ENCODE measurements at regions not wholly inside any gene's neighbourhood (a gene's known extent, or its start where the extent isn't known, plus 50 kb on each side); places are given as distances from the start of the nearest gene placed in this dataset.
"Not testable (repeated sequence)": the region's sequence is repeated elsewhere in the genome, so short reads cannot be mapped to it uniquely, and the experiment has no call there.

DNA sequence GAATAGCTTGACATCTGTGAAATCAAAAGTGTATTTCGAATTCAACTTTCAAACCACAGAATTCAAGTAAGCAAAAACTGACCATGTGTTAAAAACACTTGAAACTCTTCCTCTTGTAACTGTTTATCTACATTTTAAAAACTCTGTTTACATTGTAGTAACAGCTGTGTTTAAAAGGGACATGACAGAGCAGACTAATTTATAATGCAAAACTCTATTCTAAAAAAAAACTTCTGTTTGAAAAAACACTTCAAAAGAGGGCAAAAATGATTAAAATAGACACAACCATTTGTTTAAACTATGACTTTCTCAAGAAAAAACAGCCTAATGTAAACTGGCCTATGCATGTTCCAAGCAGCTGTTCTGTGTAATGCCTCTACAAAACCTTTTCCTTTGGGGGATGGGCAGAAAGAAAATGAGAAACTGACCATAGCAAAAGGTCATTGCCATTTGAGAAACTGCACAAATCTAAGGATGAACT, 149.1 kb upstream of the HMGA2 start:
- intact Hi-C loops (cut with micrococcal nuclease): no loop called here

DNA sequence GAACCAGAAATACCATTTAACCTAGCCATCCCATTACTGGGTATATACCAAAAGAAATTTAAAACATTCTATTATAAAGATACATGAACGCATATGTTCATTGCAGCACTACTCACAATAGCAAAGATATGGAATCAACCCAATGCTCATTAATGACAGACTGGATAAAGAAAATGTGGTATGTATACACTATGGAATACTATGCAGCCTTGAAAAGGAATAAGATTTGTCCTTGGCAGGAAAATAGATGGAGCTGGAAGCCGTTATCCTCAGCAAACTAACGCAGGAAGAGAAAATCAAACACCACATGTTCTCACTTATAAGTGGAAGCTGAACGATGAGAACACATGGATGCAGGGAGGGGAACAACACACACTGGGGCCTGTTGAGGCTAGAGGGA, 146.1 kb upstream of the HMGA2 start:
- intact Hi-C loops (cut with micrococcal nuclease): not testable (repeated sequence)

DNA sequence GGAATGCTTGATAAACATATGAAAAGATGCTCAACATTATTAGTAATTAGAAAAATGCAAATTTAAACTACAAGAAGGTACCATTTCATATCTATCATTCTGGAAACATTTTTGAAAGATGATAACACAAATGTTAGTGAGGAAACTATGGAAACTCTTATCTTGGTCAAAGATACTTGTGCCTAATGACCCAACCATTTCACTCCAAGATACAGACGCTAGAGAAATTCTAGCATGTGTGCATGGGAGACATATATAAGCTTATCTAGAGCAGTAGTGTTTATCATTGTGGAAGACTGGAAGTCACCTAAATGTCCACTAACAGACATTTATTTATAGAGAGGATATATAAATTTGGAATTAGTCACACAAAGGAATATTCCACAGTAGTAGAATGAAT, 143.1 kb upstream of the HMGA2 start:
- intact Hi-C loops (cut with micrococcal nuclease): no loop called here

DNA sequence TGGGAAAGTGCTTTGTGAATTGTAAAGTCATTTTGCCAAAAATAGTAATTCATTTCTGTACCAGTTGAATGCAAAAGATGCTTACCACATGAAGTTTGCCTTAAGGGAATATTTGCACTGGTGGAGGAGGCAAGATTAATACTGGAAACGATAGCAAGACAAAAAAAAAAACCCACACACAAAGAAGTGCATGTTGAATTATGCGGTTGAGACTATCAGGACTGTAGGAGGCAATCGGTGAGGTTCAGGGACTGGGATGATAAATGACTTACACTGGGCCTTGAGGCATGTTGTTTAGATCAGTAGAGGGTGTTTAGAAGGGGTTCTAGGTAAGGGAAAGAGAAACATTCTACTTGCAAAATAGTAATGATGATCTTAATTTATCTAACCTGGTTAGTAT, 142.2 kb upstream of the HMGA2 start:
- intact Hi-C loops (cut with micrococcal nuclease): no loop called here

DNA sequence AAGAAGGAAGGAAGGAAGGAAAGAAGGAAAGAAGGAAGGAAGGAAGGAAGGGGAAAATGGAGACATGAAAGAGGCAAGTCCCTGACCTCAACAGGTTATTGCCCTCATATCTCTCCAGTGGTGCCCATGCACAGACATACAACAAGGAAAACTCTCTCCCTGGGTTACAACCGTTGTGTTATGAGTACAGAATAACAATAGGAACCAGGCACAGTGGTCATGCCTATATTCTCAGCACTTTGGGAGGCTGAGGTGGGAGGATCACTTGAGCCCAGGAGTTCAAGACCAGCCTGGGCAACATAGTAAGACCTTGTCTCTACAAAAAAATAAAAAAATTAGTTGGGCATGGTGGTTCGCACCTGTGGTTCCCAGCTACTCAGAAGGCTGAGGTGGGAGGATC, 139.4 kb upstream of the HMGA2 start:
- intact Hi-C loops (cut with micrococcal nuclease): no loop called here

DNA sequence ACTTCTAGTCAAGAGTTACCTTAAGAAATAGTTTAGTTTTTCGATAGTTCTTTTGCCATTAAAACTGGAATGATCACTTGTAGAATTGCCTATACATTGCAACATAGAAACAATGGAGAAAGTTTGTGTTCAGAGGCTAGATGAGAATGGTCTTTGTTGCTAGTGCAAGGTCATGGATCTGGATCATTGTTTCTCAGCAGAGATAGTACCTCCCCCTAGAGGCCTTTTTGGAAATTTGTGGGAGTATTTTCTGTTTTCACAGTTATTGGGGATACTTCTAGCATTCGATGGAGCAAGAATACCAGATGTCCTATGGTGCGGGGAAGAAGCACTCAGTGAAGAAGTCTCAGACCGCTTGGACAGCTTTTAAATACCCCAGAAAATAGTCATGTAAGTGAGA, 138.8 kb upstream of the HMGA2 start:
- intact Hi-C loops (cut with micrococcal nuclease): no loop called here

DNA sequence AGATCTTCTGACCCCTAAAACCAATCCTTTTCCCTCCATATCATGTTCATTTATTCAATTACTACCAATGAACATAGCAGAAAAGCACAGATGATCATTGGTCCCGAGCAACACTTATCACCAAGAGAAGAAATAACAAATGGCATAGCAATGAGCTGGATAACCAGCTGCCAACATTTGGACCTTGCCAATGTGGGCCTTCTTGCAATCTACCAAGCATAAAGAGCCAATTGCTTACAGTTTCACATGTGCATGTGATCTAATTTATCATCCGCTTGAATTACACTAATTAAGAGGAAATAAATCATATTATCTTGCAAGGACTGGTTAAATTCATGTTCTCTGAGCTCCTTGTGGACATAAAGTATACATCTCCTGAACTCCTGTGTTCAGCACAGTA, 134.8 kb upstream of the HMGA2 start:
- intact Hi-C loops (cut with micrococcal nuclease): no loop called here

DNA sequence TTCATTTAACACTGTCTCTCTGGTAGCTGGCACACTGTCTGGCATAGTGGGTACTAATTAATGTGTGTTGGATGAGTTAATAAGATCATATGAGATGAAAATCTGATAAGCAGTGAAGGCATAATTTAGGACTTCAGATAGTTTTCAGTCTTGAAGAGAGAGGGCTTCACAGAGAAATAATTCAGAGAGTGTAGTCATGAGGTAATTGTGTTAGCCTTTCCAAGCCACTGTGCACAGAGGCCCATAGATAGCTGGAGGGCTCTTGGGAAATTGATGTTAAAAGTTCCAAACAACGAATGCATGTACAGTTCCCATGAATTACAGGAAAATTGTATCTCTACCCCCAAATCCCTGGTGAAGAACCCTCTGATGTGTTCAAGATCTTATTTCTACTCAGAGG, 133.8 kb upstream of the HMGA2 start:
- intact Hi-C loops (cut with micrococcal nuclease): no loop called here

DNA sequence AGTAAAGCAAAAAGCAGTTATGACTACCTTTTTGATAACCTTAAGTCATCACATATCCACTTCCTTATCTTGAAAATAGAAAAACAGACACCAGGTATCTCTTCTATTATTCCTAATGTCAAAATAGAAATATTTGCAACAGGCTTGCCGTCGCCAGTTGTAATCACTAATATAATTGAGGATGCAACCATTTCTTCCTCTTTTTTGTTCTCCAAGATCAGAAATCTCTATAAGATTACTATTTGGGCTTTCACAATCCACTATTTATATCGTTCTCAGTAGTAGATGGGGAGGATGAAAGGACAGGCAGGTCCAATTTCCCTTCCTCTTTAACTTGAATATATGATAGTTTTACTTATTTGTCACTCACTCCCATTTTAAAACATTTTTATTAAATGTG, 130.2 kb upstream of the HMGA2 start:
- intact Hi-C loops (cut with micrococcal nuclease): no loop called here

DNA sequence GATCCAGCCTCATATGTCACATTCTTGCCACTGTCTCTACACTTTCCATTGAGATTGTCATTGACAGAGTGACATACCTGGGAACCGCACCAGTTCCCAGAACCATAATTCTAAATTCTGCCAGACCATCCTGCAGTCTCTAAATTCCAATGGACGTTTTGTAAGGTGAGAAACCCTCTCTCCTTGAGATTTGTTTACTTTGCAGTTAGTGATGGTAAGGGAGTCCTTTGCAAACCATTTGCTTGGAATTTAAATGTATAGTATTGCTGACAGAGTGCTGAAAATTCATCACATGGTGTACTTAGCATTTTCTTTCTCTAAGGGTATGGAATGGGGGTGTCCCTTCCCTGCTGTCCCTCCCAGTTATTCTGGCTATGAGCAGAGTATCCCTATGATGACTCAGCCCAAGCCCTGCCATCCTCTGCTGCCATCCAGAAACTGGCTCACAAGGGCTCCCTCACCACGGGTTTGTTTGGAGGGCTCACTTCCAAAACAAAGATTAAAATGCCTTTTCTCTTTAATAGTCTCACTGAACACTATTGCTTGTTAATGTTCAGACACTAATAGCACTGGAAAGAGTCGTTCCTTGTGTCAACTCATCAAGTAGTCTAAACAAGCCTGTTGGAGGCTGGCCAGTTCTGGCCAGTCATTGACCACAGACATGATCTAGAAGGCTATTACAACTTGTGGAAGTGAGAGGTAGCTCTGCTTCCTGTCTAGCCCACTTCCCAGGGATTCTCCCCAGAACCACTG, 129.0 kb upstream of the HMGA2 start:
- intact Hi-C loops (cut with micrococcal nuclease): no loop called here

DNA sequence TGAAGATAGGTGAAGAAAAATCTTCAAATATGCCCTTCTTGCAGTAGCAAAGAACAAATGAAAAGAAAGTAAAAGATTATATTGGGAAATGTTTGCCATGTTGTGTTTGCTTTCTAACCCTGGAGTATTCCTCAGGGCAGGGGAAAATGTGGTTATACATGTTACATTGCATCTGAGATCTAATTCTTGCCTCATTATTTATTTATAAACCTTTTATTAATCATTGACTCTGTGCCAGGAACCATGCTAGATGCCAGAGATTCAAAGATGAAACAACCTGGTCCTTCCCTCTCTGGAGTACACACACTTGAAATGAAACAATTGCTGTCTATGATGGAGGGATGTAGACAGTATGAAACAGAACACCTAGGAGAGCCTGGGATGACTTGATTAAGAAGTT, 128.1 kb upstream of the HMGA2 start:
- intact Hi-C loops (cut with micrococcal nuclease): no loop called here

DNA sequence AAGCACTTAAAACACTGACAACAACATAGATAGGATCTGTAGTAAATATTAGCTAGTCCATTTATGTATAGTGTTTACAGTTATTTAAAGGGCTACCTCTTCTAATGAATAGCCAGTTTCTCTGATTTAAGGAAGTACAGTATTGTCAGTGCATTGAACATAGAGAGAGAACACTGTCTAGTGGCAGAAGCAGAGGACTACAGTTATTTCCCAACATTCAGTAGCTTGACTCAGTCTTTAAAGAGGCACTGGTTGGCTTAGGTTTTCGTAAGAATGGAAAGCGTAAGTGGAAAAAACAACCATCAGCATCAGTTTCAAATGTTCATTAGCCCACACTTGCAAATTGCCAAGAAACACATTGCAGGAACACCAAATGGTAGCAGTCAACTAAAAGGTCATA, 125.0 kb upstream of the HMGA2 start:
- intact Hi-C loops (cut with micrococcal nuclease): no loop called here

DNA sequence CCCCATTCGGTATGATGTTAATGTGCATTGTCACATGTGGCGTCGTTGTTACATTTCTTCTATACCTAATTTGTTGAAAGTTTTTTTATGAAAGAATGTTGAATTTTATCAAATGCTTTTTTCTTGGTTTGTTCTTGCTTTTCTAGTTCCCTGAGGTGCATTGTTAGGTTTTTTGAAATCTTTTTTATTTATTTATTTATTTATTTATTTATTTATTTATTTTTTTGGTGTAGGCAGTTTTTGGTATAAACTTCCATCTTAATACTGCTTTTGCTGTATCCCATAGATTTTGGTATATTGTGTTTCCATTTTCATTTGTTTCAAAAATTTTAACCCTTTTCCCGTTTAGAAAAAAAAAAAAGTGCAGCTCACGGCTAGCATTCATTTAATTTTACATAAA, 121.1 kb upstream of the HMGA2 start:
- intact Hi-C loops (cut with micrococcal nuclease): no loop called here

DNA sequence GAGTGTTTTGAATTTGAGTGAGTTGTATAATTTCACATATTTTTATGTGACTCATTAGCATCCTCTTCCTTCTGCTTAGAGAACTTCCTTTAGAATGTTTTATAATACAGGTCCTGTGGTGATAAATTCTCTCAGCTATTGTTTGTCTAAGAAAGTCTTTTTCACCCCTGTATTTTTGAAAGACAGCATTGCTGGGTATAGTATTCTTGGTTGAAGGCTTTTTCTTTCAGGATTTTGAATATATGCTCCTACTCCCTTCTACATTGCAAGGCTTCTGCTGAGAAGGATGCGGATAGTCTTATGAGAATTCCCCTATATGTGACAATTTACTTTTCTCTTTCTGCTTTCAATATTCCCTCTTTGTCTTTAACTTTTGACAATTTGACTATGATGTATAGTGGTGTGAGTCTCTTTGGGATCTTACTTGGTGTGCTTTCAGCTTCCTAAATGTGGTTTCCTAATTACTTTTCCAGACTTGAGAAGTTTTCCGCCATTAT, 118.9 kb upstream of the HMGA2 start:
- intact Hi-C loops (cut with micrococcal nuclease): no loop called here

DNA sequence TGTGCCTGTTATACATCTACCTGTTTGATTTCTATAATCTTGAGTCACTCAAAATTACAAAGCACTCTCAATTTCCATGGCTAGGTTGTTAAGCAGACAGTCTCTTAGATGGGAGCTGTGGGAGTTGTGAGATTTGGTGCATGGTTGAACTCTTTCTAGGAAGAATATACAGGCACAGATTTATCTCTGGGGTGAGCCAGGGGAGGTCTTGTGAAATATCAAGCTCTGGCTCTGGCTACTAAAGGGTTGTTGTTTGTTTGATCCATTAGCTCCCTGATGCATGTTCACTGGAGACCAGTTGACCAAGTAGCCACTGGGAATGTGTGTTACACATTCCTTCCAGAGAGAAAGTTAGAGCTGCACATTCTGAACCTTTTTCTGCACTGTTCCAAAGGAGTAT, 117.2 kb upstream of the HMGA2 start:
- intact Hi-C loops (cut with micrococcal nuclease): no loop called here

DNA sequence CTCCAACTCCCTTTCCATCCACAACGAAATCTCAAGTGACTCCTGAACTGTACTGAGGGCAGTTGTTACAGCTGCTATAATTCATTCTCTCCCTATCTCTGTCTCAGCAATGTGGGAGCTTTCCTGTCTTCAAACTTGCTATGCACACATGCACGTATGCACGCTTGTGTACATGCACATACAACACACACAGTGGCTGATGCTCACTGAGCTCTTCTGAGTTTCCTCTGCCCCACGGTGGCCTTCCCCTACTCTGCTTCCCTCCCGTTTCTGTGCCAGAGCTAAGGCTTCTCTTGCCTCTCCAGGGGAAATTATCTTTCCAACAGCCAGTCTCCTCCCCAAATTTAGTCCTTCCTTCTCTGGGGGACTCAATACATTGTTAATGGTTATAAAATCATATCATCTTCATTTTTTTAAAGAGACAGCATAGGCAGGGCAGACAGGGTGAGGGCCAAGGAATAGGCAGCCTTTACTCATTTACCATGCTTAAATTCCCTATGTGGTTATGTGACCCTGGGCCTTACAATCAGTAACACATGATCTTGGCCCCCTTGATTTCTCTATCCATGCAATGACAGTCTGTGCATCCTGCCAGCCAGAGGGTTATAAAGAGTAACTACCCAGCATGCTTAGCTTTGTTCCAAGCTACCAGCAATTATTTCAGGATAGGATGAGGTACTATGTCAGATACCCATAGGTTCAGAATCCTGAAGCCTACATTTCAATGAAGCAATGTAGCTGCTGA, 111.9 kb upstream of the HMGA2 start:
- intact Hi-C loops (cut with micrococcal nuclease): no loop called here

DNA sequence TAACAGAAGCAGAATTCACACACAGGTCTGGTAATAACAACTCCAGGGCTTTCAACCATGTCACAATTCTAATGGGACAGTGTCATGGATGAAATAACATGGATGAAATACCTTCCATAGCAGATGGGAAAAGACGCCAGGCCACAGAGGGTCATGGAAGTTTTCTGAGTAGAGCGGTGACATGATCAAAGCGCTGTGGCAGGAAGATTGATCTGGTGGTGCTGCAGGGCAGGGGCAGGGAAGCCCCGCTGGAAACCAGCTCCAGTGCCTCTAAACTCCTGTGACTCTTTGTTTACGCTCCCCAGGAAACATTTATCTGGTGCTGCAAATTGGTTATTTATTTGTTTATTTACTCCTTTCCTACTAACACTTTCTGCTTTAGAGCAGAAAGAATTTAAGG, 108.3 kb upstream of the HMGA2 start:
- intact Hi-C loops (cut with micrococcal nuclease): no loop called here

DNA sequence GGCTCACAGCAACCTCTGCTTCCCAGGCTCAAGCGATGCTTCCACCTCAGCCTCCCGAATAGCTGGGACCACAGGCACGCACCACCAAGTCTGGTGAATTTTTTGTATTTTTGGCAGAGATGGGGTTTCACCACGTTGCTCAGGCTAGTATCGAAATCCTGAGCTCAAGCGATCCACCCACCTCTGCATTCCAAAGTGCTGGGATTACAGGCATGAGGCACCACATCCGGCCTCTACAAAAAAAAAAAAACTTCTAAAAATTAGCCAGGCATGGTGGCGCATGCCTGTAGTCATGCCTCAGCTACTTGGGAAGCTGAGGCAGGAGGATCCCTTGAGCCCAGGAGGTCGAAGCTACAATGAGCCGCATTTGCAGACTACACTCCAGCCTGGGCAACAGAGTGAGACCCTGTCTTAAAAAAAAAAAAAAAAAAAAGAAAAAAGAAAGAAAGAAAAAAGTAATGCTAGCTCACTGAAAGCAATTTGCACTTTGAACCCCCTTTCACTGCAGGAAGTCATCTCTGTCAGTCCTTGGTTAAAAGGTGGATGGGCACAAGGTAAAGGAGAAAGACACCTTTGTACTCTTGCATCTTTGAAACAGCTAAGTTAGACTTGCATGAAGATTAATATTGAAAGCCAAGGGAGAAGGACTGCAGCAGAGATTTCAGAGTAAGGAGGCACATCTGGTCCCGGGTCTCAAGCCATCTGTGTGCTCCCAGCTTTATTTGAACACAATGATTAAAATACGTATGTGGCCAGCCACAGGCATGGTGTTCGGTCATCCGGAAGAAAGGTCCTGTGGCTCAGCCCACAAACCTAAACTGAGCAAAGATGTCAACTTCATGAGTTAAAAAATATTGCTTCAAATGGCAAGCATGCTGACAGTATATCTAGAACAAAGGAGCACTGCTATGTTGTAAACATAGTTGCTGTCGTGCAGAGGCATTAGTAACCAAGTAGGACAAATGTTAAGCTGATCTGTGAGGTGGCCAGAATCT, 103.8 kb upstream of the HMGA2 start:
- intact Hi-C loops (cut with micrococcal nuclease): no loop called here

DNA sequence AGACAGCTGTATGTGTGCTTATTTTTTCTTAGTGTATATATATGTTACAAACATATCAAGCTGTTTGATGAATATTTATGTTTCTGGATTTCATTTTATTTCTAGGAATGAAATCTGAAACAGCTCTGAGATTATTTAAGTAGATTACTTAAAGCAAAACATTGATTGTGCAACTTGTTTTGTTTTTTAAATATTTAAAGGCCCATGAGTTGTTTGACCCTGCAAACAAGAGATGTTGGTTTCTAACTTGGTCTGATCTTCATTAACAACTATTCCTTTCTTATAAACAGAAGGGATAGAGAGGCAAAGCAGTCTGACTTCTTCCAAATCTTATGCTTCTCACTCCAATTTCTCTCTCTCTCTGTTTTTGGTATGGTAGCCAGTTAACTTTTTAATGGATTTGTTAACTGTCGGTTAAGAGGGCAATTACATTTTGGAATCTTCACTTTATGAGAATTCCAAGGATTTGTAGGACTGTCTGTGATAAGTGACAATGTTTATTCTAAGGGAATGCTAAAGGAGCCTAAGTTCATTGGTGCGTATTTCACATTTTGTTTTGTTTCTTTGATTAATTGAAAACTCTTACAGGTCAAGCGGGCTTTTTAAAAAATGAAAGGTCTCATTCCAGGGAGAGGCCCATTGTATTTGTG, 102.6 kb upstream of the HMGA2 start:
- intact Hi-C loops (cut with micrococcal nuclease): no loop called here

DNA sequence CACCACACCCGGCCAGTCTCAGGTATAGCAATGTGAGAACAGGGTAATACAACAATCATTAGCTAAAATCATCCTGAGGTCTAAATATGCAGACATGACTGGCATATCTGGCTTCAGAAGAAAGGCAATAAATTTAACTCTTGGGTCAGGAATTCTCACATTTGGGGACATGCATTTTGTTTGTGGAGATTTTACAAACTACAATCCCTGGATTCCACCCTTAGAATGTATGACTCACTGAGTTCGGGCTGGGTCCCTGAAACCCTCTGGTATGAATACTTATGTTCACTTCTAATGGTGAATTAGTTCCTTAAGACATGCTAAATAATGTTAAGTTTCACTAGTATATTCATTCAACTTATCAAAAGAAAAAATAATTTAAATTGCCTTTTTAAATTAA, 98.9 kb upstream of the HMGA2 start:
- intact Hi-C loops (cut with micrococcal nuclease): no loop called here

DNA sequence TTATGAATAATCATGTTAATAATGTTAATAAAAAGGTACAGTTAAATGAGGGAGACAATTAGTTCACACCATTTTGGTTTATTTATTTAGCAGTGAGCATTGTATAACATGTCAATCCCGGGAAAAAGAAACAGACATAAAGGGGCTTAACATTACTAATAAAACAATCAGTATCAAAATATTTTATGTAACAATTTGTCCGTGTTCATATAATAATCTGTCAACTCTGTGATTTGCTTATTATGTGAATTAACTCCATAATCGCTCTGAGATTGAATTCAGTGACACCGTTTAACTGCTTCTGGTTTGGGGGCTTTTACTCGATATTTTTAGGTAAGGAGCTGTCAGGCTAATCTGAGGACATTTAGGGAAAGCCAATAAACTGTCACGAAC, 95.8 kb upstream of the HMGA2 start:
- intact Hi-C loops (cut with micrococcal nuclease): no loop called here
